ENCODE measurements at regions not wholly inside any gene's neighbourhood (a gene's known extent, or its start where the extent isn't known, plus 50 kb on each side); places are given as distances from the start of the nearest gene placed in this dataset.

DNA sequence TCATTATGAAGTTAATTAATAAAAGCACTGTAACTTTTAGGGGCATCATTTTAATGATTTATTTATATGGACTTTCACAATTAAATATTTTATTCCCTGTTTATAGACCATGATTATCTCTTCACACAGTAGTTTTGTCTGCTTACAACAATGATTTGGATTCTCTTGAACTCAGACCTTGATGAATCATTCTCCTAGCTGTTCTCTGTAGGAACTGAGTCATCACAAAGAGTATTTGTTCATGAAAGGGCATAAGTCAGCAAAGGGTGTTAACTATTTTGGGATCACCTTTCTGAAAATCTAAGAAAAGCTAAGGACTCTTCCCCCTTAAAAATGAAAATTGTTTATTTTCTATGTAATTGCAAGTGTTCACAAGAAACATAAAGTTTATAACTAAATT is 461.1 kb upstream of the UBE2E3 start:
- H3K9me3 ChIP-seq (ENCODE audit: control insufficient read depth, insufficient read depth, low read depth, low read length): no peaks in the 10 kb centered on the region
- no peaks in the 10 kb centered on the region for H3K36me3 ChIP-seq (ENCODE audit: control insufficient read depth in 2 of 2, insufficient read depth in 1 of 2, low read length in 2 of 2)
- H3K27ac ChIP-seq (ENCODE audit: extremely low read depth, low read depth, low read length): no peak overlapping the region
- no peaks in the 10 kb centered on the region; the same call in 1 of the 2 replicates for H3K4me1 ChIP-seq (ENCODE audit: control insufficient read depth, insufficient read depth, low read length)
- ChIA-PET POLR2A (no interaction called here), CTCF (interaction anchor here (0.6 to 1.1 kb wide), 4 partner anchors 31 to 395 kb away, joined by 3 to 5 read pairs (median 4); no protein-coding TSS in a partner anchor)
- H3K4me3 ChIP-seq (ENCODE audit: low read depth, low read length): no peak overlapping the region
- TF ChIP-seq SP7 (tag by site-specific recombination; IDR thresholded peaks at IDR 0.05) (no peak), ZNF23 (tag by site-specific recombination; IDR thresholded peaks at IDR 0.05; ENCODE audit: borderline replicate concordance) (no peak), TRIM28 (IDR thresholded peaks at IDR 0.05; ENCODE audit: borderline replicate concordance, low read length) (no peak), ZNF629 (tag by site-specific recombination; IDR thresholded peaks at IDR 0.05) (no peak), ZNF792 (tag by site-specific recombination; IDR thresholded peaks at IDR 0.05) (no peak), MYNN (tag by site-specific recombination; IDR thresholded peaks at IDR 0.05; ENCODE audit: borderline replicate concordance) (no peak)
- TF ChIP-seq, protein P1, sequence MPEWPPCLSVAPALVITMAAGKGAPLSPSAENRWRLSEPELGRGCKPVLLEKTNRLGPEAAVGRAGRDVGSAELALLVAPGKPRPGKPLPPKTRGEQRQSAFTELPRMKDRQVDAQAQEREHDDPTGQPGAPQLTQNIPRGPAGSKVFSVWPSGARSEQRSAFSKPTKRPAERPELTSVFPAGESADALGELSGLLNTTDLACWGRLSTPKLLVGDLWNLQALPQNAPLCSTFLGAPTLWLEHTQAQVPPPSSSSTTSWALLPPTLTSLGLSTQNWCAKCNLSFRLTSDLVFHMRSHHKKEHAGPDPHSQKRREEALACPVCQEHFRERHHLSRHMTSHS (tag by site-specific recombination; IDR thresholded peaks at IDR 0.05): no peak
- TF ChIP-seq, protein P2, sequence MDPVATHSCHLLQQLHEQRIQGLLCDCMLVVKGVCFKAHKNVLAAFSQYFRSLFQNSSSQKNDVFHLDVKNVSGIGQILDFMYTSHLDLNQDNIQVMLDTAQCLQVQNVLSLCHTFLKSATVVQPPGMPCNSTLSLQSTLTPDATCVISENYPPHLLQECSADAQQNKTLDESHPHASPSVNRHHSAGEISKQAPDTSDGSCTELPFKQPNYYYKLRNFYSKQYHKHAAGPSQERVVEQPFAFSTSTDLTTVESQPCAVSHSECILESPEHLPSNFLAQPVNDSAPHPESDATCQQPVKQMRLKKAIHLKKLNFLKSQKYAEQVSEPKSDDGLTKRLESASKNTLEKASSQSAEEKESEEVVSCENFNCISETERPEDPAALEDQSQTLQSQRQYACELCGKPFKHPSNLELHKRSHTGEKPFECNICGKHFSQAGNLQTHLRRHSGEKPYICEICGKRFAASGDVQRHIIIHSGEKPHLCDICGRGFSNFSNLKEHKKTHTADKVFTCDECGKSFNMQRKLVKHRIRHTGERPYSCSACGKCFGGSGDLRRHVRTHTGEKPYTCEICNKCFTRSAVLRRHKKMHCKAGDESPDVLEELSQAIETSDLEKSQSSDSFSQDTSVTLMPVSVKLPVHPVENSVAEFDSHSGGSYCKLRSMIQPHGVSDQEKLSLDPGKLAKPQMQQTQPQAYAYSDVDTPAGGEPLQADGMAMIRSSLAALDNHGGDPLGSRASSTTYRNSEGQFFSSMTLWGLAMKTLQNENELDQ (tag by site-specific recombination; IDR thresholded peaks at IDR 0.05; ENCODE audit: low read depth): no peak
- TF ChIP-seq, protein P3, sequence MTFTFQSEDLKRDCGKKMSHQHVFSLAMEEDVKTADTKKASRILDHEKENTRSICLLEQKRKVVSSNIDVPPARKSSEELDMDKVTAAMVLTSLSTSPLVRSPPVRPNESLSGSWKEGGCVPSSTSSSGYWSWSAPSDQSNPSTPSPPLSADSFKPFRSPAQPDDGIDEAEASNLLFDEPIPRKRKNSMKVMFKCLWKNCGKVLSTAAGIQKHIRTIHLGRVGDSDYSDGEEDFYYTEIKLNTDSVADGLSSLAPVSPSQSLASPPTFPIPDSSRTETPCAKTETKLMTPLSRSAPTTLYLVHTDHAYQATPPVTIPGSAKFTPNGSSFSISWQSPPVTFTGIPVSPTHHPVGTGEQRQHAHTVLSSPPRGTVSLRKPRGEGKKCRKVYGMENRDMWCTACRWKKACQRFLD (tag by site-specific recombination; IDR thresholded peaks at IDR 0.05): no peak

DNA sequence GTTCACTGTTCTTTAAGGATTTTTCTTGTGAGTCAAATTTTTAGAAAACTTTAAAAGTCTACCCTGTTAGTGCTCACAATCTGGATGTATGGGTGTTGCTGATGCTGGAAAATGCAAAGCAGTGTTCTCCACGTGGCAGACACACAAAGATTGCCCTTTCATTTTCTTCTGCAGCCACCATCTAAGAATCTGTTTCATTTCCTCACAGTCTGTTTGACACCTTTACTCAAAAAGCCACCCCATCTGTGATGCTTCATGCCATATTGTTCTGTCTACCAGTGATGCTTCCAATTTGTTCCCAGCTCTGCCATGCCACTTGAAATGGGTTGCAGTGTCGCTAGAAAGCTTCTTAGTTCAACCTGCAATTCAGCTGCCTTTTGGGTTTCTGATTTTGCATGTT is 464.2 kb upstream of the UBE2E3 start:
- no peak overlapping the region for H3K27ac ChIP-seq (ENCODE audit: extremely low read depth, low read depth, low read length)
- CTCF ChIA-PET: no interaction called here
- H3K4me1 ChIP-seq (ENCODE audit: control insufficient read depth, insufficient read depth, low read length): no peaks in the 10 kb centered on the region; the same call in 1 of the 2 replicates
- POLR2A ChIA-PET: no interaction called here
- no peaks in the 10 kb centered on the region for H3K36me3 ChIP-seq (ENCODE audit: control insufficient read depth in 2 of 2, insufficient read depth in 1 of 2, low read length in 2 of 2)
- no peak overlapping the region for H3K4me3 ChIP-seq (ENCODE audit: low read depth, low read length)
- H3K9me3 ChIP-seq (ENCODE audit: control insufficient read depth, insufficient read depth, low read depth, low read length): no peaks in the 10 kb centered on the region
- no peak for TF ChIP-seq ZNF792 (tag by site-specific recombination; IDR thresholded peaks at IDR 0.05)
- TF ChIP-seq, protein P4, sequence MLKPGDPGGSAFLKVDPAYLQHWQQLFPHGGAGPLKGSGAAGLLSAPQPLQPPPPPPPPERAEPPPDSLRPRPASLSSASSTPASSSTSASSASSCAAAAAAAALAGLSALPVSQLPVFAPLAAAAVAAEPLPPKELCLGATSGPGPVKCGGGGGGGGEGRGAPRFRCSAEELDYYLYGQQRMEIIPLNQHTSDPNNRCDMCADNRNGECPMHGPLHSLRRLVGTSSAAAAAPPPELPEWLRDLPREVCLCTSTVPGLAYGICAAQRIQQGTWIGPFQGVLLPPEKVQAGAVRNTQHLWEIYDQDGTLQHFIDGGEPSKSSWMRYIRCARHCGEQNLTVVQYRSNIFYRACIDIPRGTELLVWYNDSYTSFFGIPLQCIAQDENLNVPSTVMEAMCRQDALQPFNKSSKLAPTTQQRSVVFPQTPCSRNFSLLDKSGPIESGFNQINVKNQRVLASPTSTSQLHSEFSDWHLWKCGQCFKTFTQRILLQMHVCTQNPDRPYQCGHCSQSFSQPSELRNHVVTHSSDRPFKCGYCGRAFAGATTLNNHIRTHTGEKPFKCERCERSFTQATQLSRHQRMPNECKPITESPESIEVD (tag by site-specific recombination; IDR thresholded peaks at IDR 0.05): no peak
- no peak for TF ChIP-seq ZNF530 (tag by site-specific recombination; IDR thresholded peaks at IDR 0.05; ENCODE audit: low read depth)
- TF ChIP-seq ZNF239 (tag by site-specific recombination; IDR thresholded peaks at IDR 0.05): no peak
- no peak for TF ChIP-seq ZNF266 (tag by site-specific recombination; IDR thresholded peaks at IDR 0.05; ENCODE audit: low read depth)
- TF ChIP-seq ZNF184 (tag by site-specific recombination; IDR thresholded peaks at IDR 0.05): no peak
- TF ChIP-seq ZNF660 (tag by site-specific recombination; IDR thresholded peaks at IDR 0.05): no peak

DNA sequence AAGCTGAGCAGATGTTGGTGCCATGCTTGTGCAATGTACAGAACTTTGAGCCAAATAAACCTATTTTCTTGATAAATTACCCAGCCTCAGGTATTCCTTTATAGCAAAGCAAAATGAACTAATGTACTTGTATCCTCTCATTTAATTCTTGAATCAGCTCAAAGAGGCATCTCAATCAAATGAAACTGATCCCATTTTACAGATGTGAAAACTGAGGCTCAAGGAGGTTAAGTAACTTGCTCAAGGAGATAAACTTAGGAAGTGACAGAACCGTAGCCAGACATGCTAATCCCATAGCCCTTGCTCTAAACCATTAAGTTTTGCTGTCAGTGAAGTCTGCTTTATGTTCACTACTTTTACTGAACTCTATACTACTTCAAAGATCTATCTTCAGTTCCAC is 467.0 kb upstream of the UBE2E3 start:
- no peaks in the 10 kb centered on the region; the same call in 1 of the 2 replicates for H3K4me1 ChIP-seq (ENCODE audit: control insufficient read depth, insufficient read depth, low read length)
- TF ChIP-seq, protein P5, sequence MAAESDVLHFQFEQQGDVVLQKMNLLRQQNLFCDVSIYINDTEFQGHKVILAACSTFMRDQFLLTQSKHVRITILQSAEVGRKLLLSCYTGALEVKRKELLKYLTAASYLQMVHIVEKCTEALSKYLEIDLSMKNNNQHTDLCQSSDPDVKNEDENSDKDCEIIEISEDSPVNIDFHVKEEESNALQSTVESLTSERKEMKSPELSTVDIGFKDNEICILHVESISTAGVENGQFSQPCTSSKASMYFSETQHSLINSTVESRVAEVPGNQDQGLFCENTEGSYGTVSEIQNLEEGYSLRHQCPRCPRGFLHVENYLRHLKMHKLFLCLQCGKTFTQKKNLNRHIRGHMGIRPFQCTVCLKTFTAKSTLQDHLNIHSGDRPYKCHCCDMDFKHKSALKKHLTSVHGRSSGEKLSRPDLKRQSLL (tag by site-specific recombination; IDR thresholded peaks at IDR 0.05): no peak
- no peak overlapping the region for H3K4me3 ChIP-seq (ENCODE audit: low read depth, low read length)
- ChIA-PET POLR2A (no interaction called here), CTCF (no interaction called here)
- H3K36me3 ChIP-seq (ENCODE audit: control insufficient read depth in 2 of 2, insufficient read depth in 1 of 2, low read length in 2 of 2): no peaks in the 10 kb centered on the region
- H3K9me3 ChIP-seq (ENCODE audit: control insufficient read depth, insufficient read depth, low read depth, low read length): no peaks in the 10 kb centered on the region
- no peak overlapping the region for H3K27ac ChIP-seq (ENCODE audit: extremely low read depth, low read depth, low read length)
